Upper lobe of right lung (tissue), 1 donor: ENCODE measurements at regions not wholly inside any gene's neighbourhood (a gene's known extent, or its start where the extent isn't known, plus 50 kb on each side); places are given as distances from the start of the nearest gene placed in this dataset.

ENCODE experiments used
- ATAC-seq: fragments of 200-7000 bp; cut with Tn5 transposase; one replicate; pipeline ENCODE4 v1.9.1; 2020; ENCODE audit warnings: mild to moderate bottlenecking, moderate library complexity
- DNase-seq: peaks from one replicate; pipeline ENCODE4 v3.0.0-alpha.2; 2020
- H3K27ac ChIP-seq: fragments of 200-600 bp; one replicate; pipeline ENCODE4 v1.8.0; 2022
- H3K27me3 ChIP-seq: fragments of 200-600 bp; one replicate; pipeline ENCODE4 v1.8.0; 2022; ENCODE audit warnings: mild to moderate bottlenecking
- H3K36me3 ChIP-seq: fragments of 200-600 bp; one replicate; pipeline ENCODE4 v1.8.0; 2022
- H3K4me1 ChIP-seq: fragments of 200-600 bp; one replicate; pipeline ENCODE4 v1.8.0; 2022
- H3K4me3 ChIP-seq: fragments of 200-600 bp; one replicate; pipeline ENCODE4 v1.8.0; 2022; ENCODE audit warnings: mild to moderate bottlenecking
- H3K9me3 ChIP-seq: fragments of 200-600 bp; one replicate; pipeline ENCODE4 v1.8.0; 2022
- intact Hi-C: fragments of 100-400 bp; cut with DNase I; formaldehyde crosslinking; loops from one replicate; pipeline ENCODE4 v1.11.0; 2022
- TF ChIP-seq, protein P1 (sequence below): fragments of 200-600 bp; IDR thresholded peaks from one replicate; pipeline ENCODE4 v1.8.0; 2022; ENCODE audit warnings: antibody characterized with exemption
- donor health status: DM: no; HTN: yes; CAD: no; lungs with severe emphysema.

- Histone ChIP-seq H3K36me3 (no peaks in the 10 kb centered on the region), H3K27me3 (peaks cover 5% of the 10 kb centered on the region), H3K27ac (no peak overlapping the region), H3K9me3 (no peaks in the 10 kb centered on the region), H3K4me1 (no peaks in the 10 kb centered on the region), H3K4me3 (no peak overlapping the region)
- intact Hi-C loops = no loop called here
- TF ChIP-seq, protein P1, sequence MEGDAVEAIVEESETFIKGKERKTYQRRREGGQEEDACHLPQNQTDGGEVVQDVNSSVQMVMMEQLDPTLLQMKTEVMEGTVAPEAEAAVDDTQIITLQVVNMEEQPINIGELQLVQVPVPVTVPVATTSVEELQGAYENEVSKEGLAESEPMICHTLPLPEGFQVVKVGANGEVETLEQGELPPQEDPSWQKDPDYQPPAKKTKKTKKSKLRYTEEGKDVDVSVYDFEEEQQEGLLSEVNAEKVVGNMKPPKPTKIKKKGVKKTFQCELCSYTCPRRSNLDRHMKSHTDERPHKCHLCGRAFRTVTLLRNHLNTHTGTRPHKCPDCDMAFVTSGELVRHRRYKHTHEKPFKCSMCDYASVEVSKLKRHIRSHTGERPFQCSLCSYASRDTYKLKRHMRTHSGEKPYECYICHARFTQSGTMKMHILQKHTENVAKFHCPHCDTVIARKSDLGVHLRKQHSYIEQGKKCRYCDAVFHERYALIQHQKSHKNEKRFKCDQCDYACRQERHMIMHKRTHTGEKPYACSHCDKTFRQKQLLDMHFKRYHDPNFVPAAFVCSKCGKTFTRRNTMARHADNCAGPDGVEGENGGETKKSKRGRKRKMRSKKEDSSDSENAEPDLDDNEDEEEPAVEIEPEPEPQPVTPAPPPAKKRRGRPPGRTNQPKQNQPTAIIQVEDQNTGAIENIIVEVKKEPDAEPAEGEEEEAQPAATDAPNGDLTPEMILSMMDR = no peak
- DNase-seq = no peak
- no peak for ATAC-seq
These were observed 116.0 kb downstream of the TENT4A start for GRCh38 chr5:6829150-6829784.

DNA sequence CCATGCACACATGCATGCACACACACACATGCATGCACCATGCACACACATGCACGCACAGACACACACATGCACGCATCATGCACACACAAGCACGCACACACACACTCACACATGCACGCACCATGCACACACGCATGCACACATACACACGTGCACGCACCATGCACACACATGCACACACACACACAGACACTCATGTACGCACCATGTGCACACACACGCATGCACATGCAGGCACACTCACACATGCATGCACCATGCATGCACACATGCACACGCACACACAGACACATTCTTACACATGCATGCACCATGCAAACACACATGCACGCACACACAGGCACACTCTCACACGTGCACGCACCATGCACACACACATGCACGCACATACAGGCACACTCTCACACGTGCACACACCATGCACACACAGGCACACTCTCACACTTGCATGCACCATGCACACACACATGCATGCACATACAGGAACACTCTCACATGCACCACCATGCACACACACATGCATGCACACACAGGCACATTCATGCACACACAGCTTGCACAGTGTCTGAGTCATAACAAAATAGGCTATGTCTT, 117.5 kb downstream of the TENT4A start:
- ATAC-seq (peak; percentile 12), DNase-seq (no peak)
- H3K9me3 ChIP-seq = no peaks in the 10 kb centered on the region
- intact Hi-C loops = no loop called here
- H3K27me3 ChIP-seq = peaks cover 5% of the 10 kb centered on the region
- no peaks in the 10 kb centered on the region for H3K4me1 ChIP-seq
- H3K27ac ChIP-seq = no peak overlapping the region
- TF ChIP-seq, protein P1 = no peak
- H3K36me3 ChIP-seq = no peaks in the 10 kb centered on the region
- H3K4me3 ChIP-seq = no peak overlapping the region

DNA sequence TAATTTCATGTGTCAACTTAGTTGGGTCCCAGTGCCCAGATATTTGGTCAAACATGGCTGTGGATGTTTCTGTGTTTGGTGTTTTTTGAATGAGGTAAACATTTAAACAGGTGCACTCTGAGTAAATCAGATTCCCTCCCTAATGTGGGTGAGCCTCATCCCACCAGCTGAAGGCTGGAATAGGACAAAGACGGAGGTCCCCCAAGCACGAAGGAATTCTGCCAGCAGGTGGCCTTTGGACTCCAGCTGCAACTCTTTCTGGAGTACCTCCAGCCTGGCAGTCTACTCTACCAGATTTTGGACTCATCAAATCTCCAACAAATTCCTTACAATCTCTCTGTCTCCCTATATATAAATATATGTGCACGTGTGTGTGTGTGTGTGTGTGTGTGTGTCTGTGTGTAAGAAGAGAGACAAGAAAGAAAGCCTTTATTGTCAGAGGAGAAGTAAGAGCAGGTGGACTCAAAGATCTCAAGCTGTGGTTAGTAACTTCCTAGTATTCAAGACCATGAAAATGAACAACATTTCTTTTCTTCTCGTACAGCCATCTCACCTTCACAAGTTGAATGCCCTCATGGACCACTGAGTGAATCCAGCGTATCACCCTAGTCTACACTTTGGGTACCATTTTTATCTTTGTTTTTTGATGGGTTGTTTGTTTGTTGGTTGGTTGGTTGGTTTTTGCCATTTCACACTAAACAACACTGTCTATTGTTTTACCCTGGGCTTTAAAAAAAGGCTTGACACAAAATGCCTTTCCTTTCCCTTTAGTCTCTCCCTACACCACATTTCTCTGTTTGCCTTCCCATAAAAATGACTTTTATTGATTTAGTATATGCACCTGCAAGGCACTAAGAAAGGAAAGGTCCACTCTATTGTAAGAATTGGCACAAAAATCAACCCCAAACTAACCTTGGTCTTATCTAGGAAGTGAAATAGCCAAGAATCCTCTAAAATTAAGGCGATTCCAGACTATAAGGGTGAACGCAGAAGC, 118.7 kb downstream of the TENT4A start:
- TF ChIP-seq, protein P1 = no peak
- H3K9me3 ChIP-seq = no peaks in the 10 kb centered on the region
- no peaks in the 10 kb centered on the region for H3K36me3 ChIP-seq
- ATAC-seq (no peak), DNase-seq (no peak)
- intact Hi-C loops = no loop called here
- H3K4me3 ChIP-seq = no peak overlapping the region
- H3K4me1 ChIP-seq = no peaks in the 10 kb centered on the region
- H3K27me3 ChIP-seq = peaks cover under 1% of the 10 kb centered on the region
- H3K27ac ChIP-seq = no peak overlapping the region

- H3K4me1 ChIP-seq = no peaks in the 10 kb centered on the region
- DNase-seq = no peak
- H3K36me3 ChIP-seq = no peaks in the 10 kb centered on the region
- no peaks in the 10 kb centered on the region for H3K9me3 ChIP-seq
- H3K27ac ChIP-seq = no peak overlapping the region
- H3K4me3 ChIP-seq = no peak overlapping the region
- ATAC-seq = no peak
- H3K27me3 ChIP-seq = no peaks in the 10 kb centered on the region
- intact Hi-C loops = no loop called here
- TF ChIP-seq, protein P1 = no peak
These were observed 119.8 kb downstream of the TENT4A start for GRCh38 chr5:6832994-6833393.

DNA sequence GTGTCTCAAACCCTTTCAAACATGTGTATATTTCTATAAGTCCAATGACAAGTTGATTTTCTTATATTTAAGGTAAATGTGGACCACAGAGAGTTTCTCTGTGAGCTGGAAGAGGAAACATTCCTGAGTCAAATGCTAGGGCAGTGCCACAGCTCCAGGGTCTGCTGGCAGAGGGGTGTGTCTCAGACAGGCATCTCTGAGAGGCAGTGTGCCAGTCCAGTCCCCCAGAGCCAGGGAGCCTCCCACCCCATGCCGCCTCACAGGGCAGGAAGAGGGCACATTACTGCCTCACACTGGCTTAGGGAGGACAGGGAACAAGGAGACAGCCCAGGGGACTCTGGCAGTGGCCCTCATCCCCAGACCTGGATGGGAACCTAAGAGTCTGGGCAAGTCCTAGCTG, 120.2 kb downstream of the TENT4A start:
- Histone ChIP-seq H3K4me3 (no peak overlapping the region), H3K27me3 (no peaks in the 10 kb centered on the region), H3K27ac (no peak overlapping the region), H3K9me3 (no peaks in the 10 kb centered on the region), H3K36me3 (no peaks in the 10 kb centered on the region), H3K4me1 (no peaks in the 10 kb centered on the region)
- intact Hi-C loops = no loop called here
- DNase-seq (no peak), ATAC-seq (peak; percentile 7)
- TF ChIP-seq, protein P1 = no peak
